Keratinocyte (primary cell): ENCODE measurements at regions not wholly inside any gene's neighbourhood (a gene's known extent, or its start where the extent isn't known, plus 50 kb on each side); places are given as distances from the start of the nearest gene placed in this dataset.

Experiments used
- DNase-seq: peaks from one replicate; pipeline ENCODE4 v3.0.0-alpha.2; 2011; ENCODE audit warnings: low read depth, missing footprints, low spot score
- FAIRE-seq: peaks from 2 replicates; lab custom pipeline; 2011; peaks lifted over from hg19 to GRCh38; lab: Jason Lieb, UNC
- H2AFZ ChIP-seq: 2 replicates; pipeline ENCODE4 v1.6.0; 2012; ENCODE audit warnings: low read length, control low read depth, inconsistent platforms; ENCODE audit not compliant: control insufficient read depth
- H3K27ac ChIP-seq: 2 replicates; pipeline ENCODE4 v1.5.1; 2011; ENCODE audit warnings: low read length; ENCODE audit not compliant: control insufficient read depth, insufficient read depth
- H3K27me3 ChIP-seq: 3 replicates; pipeline ENCODE4 v1.6.0; 2011; ENCODE audit warnings: low read length; ENCODE audit not compliant: control insufficient read depth, insufficient read depth; ENCODE audit errors: extremely low read depth
- H3K36me3 ChIP-seq, 2 experiments: 2 replicates in 1 of 2; 3 replicates in 1 of 2; pipeline ENCODE4 v1.5.1; 2011; ENCODE audit warnings: low read length in 2 of 2, mild to moderate bottlenecking in 1 of 2; ENCODE audit not compliant: control insufficient read depth in 2 of 2, insufficient read depth in 2 of 2; ENCODE audit errors: extremely low read depth in 1 of 2
- H3K4me1 ChIP-seq: 3 replicates; pipeline ENCODE4 v1.5.1; 2011; ENCODE audit warnings: low read length; ENCODE audit not compliant: control insufficient read depth, insufficient read depth; ENCODE audit errors: extremely low read depth
- H3K4me2 ChIP-seq: 3 replicates; pipeline ENCODE4 v1.6.0; 2011; ENCODE audit warnings: low read depth, low read length; ENCODE audit not compliant: control insufficient read depth, insufficient read depth; ENCODE audit errors: extremely low read depth
- H3K4me3 ChIP-seq, 3 experiments: fragments of 200-600 bp in 1 of 3; sonication (generic) in 1 of 3; 2 replicates in 2 of 3; 3 replicates in 1 of 3; pipeline ENCODE4 v1.5.1; 2011 to 2016; ENCODE audit warnings: low read length in 3 of 3, mild to moderate bottlenecking in 3 of 3, control low read depth in 2 of 3, inconsistent platforms in 1 of 3, low read depth in 1 of 3, mixed read lengths in 1 of 3, mixed run types in 1 of 3, moderate library complexity in 1 of 3; ENCODE audit not compliant: control insufficient read depth in 2 of 3, insufficient read depth in 2 of 3; ENCODE audit errors: extremely low read depth in 1 of 3
- H3K79me2 ChIP-seq: 2 replicates; pipeline ENCODE4 v1.6.0; 2012; ENCODE audit warnings: low read length; ENCODE audit not compliant: control insufficient read depth, insufficient read depth
- H3K9ac ChIP-seq: 3 replicates; pipeline ENCODE4 v1.6.0; 2011; ENCODE audit warnings: low read length; ENCODE audit not compliant: control insufficient read depth, insufficient read depth; ENCODE audit errors: extremely low read depth
- H3K9me1 ChIP-seq: 3 replicates; pipeline ENCODE4 v1.6.0; 2011; ENCODE audit warnings: low read length; ENCODE audit not compliant: control insufficient read depth, insufficient read depth; ENCODE audit errors: extremely low read depth
- H3K9me3 ChIP-seq: 2 replicates; pipeline ENCODE4 v1.5.1; 2012; ENCODE audit warnings: low read depth, low read length; ENCODE audit not compliant: control insufficient read depth
- H4K20me1 ChIP-seq: 3 replicates; pipeline ENCODE4 v1.6.0; 2011; ENCODE audit warnings: low read length; ENCODE audit not compliant: control insufficient read depth, insufficient read depth; ENCODE audit errors: extremely low read depth
- EZH2 ChIP-seq: IDR thresholded peaks from one replicate; pipeline ENCODE4 v1.6.1; 2012; ENCODE audit warnings: inconsistent platforms, mild to moderate bottlenecking, low read length, moderate library complexity
- dilution Hi-C: fragments of 300-500 bp; cut with MboI; formaldehyde crosslinking; loops from one replicate; pipeline ENCODE4 v1.7.0; 2020; ENCODE audit warnings: low sequenced_read_pairs; ENCODE audit not compliant: extremely low pct_ligation_motif_present
- TF ChIP-seq, protein P1 (sequence below), 3 experiments: IDR thresholded peaks in 1 of 3; conservative IDR thresholded peaks in 1 of 3; optimal IDR thresholded peaks in 1 of 3; 2 replicates in 2 of 3; 3 replicates in 1 of 3; pipeline versions ENCODE3 to v1.5.1; 2011; ENCODE audit warnings: low read length in 3 of 3, mild to moderate bottlenecking in 3 of 3, moderate library complexity in 2 of 3, control low read depth in 1 of 3, inconsistent platforms in 1 of 3; ENCODE audit not compliant: insufficient read depth in 2 of 3; ENCODE audit errors: extremely low read depth in 1 of 3

- TF ChIP-seq, protein P1, sequence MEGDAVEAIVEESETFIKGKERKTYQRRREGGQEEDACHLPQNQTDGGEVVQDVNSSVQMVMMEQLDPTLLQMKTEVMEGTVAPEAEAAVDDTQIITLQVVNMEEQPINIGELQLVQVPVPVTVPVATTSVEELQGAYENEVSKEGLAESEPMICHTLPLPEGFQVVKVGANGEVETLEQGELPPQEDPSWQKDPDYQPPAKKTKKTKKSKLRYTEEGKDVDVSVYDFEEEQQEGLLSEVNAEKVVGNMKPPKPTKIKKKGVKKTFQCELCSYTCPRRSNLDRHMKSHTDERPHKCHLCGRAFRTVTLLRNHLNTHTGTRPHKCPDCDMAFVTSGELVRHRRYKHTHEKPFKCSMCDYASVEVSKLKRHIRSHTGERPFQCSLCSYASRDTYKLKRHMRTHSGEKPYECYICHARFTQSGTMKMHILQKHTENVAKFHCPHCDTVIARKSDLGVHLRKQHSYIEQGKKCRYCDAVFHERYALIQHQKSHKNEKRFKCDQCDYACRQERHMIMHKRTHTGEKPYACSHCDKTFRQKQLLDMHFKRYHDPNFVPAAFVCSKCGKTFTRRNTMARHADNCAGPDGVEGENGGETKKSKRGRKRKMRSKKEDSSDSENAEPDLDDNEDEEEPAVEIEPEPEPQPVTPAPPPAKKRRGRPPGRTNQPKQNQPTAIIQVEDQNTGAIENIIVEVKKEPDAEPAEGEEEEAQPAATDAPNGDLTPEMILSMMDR (optimal IDR thresholded peaks at IDR 0.05 in 1 of 3, IDR thresholded peaks at IDR 0.05 in 1 of 3, conservative IDR thresholded peaks at IDR 0.05 in 1 of 3; ENCODE audit: extremely low read depth in 1 of 3, insufficient read depth in 2 of 3, low read length in 3 of 3): no peak
- no peak for TF ChIP-seq EZH2
- peaks cover 0 to 2% of the 10 kb centered on the region in 2 experiments for H3K36me3 ChIP-seq
- no peaks in the 10 kb centered on the region for H4K20me1 ChIP-seq
- H3K4me1 ChIP-seq: peaks cover 6% of the 10 kb centered on the region
- H3K9me1 ChIP-seq: no peaks in the 10 kb centered on the region
- H3K9ac ChIP-seq: no peak overlapping the region
- no peaks in the 10 kb centered on the region for H3K9me3 ChIP-seq
- no peak overlapping the region for H3K4me3 ChIP-seq
- no peaks in the 10 kb centered on the region for H3K27me3 ChIP-seq
- H3K79me2 ChIP-seq: no peaks in the 10 kb centered on the region
- DNase-seq (no peak), FAIRE-seq (peak; percentile 68)
- H2AFZ ChIP-seq: no peak overlapping the region
- H3K4me2 ChIP-seq: no peak overlapping the region
- dilution Hi-C loops: no loop called here
- no peak overlapping the region for H3K27ac ChIP-seq
Observed at GRCh38 chr20:19893356-19893755, 123.8 kb upstream of the NAA20 start.

DNA sequence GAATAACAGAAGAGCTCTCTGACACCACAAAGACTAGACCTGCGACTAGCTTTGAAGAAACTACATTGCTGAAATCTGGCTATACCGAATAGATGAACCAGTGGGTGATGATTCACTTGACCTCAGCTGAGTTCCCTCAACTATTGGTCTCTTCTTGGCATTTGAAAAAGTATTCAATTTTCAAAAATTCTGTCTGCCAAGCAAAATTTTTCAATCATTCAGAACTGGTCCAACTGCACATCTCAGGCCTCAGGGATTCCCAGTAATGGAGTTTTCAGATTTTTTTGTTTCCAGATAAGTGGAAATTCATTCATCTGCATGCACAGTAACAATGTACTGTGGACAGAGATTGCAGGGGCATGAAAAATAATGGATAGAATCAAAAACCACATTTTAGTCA is 121.4 kb upstream of the NAA20 start:
- H3K27me3 ChIP-seq: no peaks in the 10 kb centered on the region
- no peaks in the 10 kb centered on the region for H4K20me1 ChIP-seq
- H3K36me3 ChIP-seq: no peaks in the 10 kb centered on the region
- DNase-seq: no peak
- no peaks in the 10 kb centered on the region for H3K79me2 ChIP-seq
- H3K9me3 ChIP-seq: peaks cover 2% of the 10 kb centered on the region
- no peak overlapping the region for H3K9ac ChIP-seq
- no peaks in the 10 kb centered on the region for H3K9me1 ChIP-seq
- H3K4me2 ChIP-seq: no peak overlapping the region
- no peak for FAIRE-seq
- TF ChIP-seq, protein P1 (optimal IDR thresholded peaks at IDR 0.05 in 1 of 3, IDR thresholded peaks at IDR 0.05 in 1 of 3, conservative IDR thresholded peaks at IDR 0.05 in 1 of 3; ENCODE audit: extremely low read depth in 1 of 3, insufficient read depth in 2 of 3, low read length in 3 of 3): no peak
- no peak for TF ChIP-seq EZH2
- no peak overlapping the region for H3K4me3 ChIP-seq
- H3K27ac ChIP-seq: no peak overlapping the region
- dilution Hi-C loops: no loop called here
- H2AFZ ChIP-seq: no peak overlapping the region
- peaks cover 6% of the 10 kb centered on the region for H3K4me1 ChIP-seq
